Activated naive CD8-positive, alpha-beta T cell treated with anti-CD3 and anti-CD28 coated beads for 36 hours (primary cell): ENCODE measurements at regions not wholly inside any gene's neighbourhood (a gene's known extent, or its start where the extent isn't known, plus 50 kb on each side); places are given as distances from the start of the nearest gene placed in this dataset.

Experiments used
- DNase-seq: peaks from one replicate; pipeline ENCODE4 v3.0.0; 2021
- H3K27ac Mint-ChIP-seq: one replicate; pipeline ENCODE4 v1.8.0; 2022; ENCODE audit warnings: mild to moderate bottlenecking, moderate library complexity, mixed read lengths
- H3K27me3 Mint-ChIP-seq: one replicate; pipeline ENCODE4 v1.8.0; 2022; ENCODE audit warnings: mild to moderate bottlenecking, mixed read lengths
- H3K36me3 Mint-ChIP-seq: one replicate; pipeline ENCODE4 v1.8.0; 2021; ENCODE audit warnings: mild to moderate bottlenecking, mixed read lengths
- H3K4me1 Mint-ChIP-seq: one replicate; pipeline ENCODE4 v1.8.0; 2021; ENCODE audit warnings: mixed read lengths
- H3K4me3 Mint-ChIP-seq: one replicate; pipeline ENCODE4 v1.8.0; 2022; ENCODE audit warnings: mild to moderate bottlenecking, moderate library complexity, mixed read lengths
- H3K9me3 Mint-ChIP-seq: one replicate; pipeline ENCODE4 v1.8.0; 2022; ENCODE audit warnings: mixed read lengths

DNA sequence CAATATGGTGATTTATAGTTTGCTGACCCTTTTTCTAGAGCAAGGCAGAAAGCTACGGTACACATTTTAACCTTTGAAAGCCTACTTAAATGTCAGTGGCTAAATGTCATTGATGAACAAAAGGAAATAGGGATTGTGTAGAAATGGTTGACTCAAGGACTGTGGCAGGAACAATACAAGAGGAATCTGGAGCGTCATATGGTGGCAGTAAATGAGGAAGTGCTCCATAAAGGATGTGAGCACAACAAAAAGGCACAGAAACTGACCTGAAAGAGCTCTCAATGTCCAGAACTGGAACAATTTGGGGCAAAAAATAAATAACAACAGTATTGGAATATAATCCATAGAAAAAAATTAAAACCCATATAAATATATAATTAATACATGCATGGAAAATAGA is 443.9 kb upstream of the VRK2 start:
- no peak overlapping the region for H3K4me3 Mint-ChIP-seq
- no peak for DNase-seq
- no peaks in the 10 kb centered on the region for H3K27me3 Mint-ChIP-seq
- H3K36me3 Mint-ChIP-seq, result no peaks in the 10 kb centered on the region
- H3K4me1 Mint-ChIP-seq, result no peaks in the 10 kb centered on the region
- peaks cover 6% of the 10 kb centered on the region for H3K9me3 Mint-ChIP-seq
- no peak overlapping the region for H3K27ac Mint-ChIP-seq

DNA sequence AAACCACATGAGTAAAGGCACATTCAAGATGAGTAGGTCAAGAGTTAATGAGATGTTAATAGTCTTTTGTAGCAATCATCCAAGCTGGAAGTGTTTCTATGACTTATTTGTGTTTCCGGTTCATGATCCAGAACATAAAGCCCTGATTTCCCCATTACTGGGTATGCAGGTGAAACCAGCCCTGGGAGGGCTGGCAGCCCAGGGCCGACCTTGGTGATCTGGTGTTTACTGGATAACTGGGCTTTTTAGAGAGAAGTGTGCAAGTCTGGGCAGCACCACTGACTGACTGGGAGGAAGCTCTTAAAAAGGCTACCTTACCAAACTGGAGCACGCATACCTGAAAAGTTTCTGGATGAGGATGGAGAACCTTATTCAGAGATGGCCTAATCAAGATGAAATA is 431.6 kb upstream of the VRK2 start:
- H3K27ac Mint-ChIP-seq, result no peak overlapping the region
- no peaks in the 10 kb centered on the region for H3K4me1 Mint-ChIP-seq
- H3K36me3 Mint-ChIP-seq, result no peaks in the 10 kb centered on the region
- H3K27me3 Mint-ChIP-seq, result no peaks in the 10 kb centered on the region
- H3K4me3 Mint-ChIP-seq, result no peak overlapping the region
- DNase-seq, result no peak
- peaks cover 3% of the 10 kb centered on the region for H3K9me3 Mint-ChIP-seq

DNA sequence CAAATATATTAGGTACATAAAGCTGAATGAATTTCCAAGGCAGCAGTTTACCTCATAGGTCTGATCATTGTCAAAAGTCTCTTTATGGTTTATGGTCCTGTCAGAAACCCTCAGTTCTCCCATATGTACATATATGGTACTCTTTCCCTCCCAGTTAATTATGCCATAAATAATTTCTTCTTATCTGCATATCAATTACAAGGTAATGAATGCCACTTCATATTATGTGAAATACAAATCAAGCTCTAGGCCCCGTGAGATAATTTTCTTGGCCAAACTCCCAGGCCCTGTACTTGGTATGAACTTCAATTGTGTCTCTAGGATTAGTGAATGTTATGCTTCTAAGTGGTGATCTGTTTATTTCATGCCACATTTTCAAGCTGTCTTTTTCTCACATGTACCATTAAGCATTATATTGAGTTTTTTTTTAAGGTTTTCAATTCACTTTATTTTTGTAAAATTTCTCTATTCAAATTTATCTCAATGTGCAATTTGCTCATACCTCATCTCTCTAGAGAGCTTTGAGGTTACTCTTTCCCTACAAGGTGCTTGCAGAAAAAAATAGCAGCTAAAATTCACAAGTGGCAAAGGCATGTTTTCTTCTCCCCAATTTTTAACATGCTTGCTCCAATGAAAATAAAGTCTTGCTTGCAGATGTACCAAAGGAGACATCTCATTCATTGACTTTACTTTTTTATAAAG is 430.6 kb upstream of the VRK2 start:
- H3K27me3 Mint-ChIP-seq, result no peaks in the 10 kb centered on the region
- H3K27ac Mint-ChIP-seq, result no peak overlapping the region
- DNase-seq, result no peak
- H3K36me3 Mint-ChIP-seq, result no peaks in the 10 kb centered on the region
- H3K9me3 Mint-ChIP-seq, result peaks cover 3% of the 10 kb centered on the region
- H3K4me1 Mint-ChIP-seq, result no peaks in the 10 kb centered on the region
- H3K4me3 Mint-ChIP-seq, result no peak overlapping the region

DNA sequence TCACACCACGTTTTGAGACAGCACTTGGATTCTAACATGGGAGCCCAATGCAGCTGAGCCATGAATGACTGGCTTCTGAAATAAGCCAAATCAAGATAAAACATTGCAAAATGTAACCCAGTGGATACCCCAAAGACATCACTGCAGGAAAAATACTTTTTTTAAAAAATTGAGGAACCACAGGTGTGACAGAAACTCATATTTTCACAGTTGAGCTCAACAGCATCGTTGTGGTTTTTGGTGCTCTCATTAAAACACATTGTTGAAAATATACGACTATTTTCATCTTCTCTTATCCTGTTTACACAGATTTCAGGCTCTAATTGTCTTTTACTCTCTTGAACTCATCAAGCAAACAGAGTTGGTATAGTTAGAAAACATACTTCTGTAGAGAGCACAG is 429.3 kb upstream of the VRK2 start:
- no peak for DNase-seq
- Mint-ChIP-seq H3K36me3 (no peaks in the 10 kb centered on the region), H3K27ac (no peak overlapping the region), H3K4me3 (no peak overlapping the region), H3K4me1 (no peaks in the 10 kb centered on the region), H3K9me3 (no peaks in the 10 kb centered on the region), H3K27me3 (no peaks in the 10 kb centered on the region)

- no peak overlapping the region for H3K4me3 Mint-ChIP-seq
- no peak for DNase-seq
- no peaks in the 10 kb centered on the region for H3K27me3 Mint-ChIP-seq
- H3K9me3 Mint-ChIP-seq, result no peaks in the 10 kb centered on the region
- no peaks in the 10 kb centered on the region for H3K36me3 Mint-ChIP-seq
- H3K4me1 Mint-ChIP-seq, result no peaks in the 10 kb centered on the region
- H3K27ac Mint-ChIP-seq, result no peak overlapping the region
Measured at GRCh38 chr2:57621122-57621663, 425.4 kb upstream of the VRK2 start.

DNA sequence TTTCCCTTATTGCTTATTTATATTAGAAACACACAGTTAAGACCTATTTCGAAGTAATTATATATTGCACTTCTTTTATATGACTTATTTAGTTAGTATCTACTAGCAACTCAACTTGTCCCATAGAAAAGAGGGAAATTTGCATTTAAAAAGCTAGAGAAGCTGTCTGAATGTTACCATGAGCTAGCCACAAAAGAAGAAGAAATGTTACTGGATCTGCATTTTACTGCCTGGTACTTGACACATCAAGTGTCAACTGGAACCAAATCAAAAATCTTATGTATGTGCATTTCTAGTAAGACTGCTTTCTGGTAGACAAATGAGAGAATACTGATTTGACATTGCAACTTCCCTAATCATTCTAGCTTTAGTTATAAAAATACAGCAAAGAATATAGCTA is 424.6 kb upstream of the VRK2 start:
- H3K4me1 Mint-ChIP-seq, result no peaks in the 10 kb centered on the region

DNA sequence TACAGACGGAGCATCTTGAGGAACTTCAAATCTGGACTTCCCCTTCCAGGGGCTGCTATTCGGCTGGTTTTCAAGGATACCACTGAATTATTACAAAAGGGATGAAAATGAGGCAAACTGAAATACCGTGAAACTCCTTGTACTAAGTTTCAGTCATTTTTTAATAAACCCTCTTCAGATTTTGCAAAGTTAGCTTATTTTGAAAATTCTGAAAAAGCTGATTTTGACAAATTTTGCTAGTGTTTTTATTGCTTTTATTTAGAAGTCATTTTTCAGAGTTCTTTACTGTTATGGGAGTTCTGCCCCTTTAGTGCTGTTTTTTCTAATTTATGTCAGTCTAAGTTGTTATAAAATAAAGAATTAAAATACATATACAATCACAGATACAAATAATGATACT is 390.4 kb upstream of the VRK2 start:
- no peaks in the 10 kb centered on the region for H3K4me1 Mint-ChIP-seq

More for the DNA sequence above, 424.6 kb upstream of the VRK2 start:
- no peaks in the 10 kb centered on the region for H3K36me3 Mint-ChIP-seq
- no peak overlapping the region for H3K27ac Mint-ChIP-seq
- no peak for DNase-seq
- no peaks in the 10 kb centered on the region for H3K9me3 Mint-ChIP-seq
- H3K27me3 Mint-ChIP-seq, result no peaks in the 10 kb centered on the region
- H3K4me3 Mint-ChIP-seq, result no peak overlapping the region

GRCh38 chr2:57669570-57669969 is 377.0 kb upstream of the VRK2 start:
- Mint-ChIP-seq H3K4me3 (no peak overlapping the region), H3K9me3 (peaks cover 3% of the 10 kb centered on the region), H3K27ac (no peak overlapping the region), H3K36me3 (no peaks in the 10 kb centered on the region), H3K4me1 (no peaks in the 10 kb centered on the region), H3K27me3 (no peaks in the 10 kb centered on the region)
- no peak for DNase-seq

More for the DNA sequence above, 390.4 kb upstream of the VRK2 start:
- H3K27me3 Mint-ChIP-seq, result no peaks in the 10 kb centered on the region
- no peak for DNase-seq
- H3K36me3 Mint-ChIP-seq, result no peaks in the 10 kb centered on the region
- H3K4me3 Mint-ChIP-seq, result no peak overlapping the region
- no peak overlapping the region for H3K27ac Mint-ChIP-seq
- H3K9me3 Mint-ChIP-seq, result peaks cover 9% of the 10 kb centered on the region

DNA sequence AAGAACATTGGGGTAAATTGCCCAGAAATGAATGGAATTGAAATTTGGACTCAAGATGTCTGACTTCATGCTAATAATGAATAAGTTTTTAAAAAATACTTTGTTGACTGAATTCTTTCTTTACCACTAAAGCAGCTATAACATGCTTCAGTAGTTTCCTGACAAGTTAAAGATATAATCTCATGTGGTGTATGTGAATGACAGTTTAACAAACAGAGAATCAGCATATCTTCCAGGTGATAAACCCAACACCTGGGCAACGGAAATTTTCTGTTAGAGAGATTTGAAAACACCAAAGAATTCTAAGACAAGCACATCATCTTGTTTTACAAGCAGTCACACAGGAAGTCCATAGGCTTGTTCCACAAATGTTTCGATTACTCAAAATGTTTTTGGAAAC is 372.6 kb upstream of the VRK2 start:
- Mint-ChIP-seq H3K36me3 (no peaks in the 10 kb centered on the region), H3K9me3 (no peaks in the 10 kb centered on the region), H3K27ac (no peak overlapping the region), H3K4me1 (no peaks in the 10 kb centered on the region), H3K27me3 (no peaks in the 10 kb centered on the region), H3K4me3 (no peak overlapping the region)
- DNase-seq, result no peak

DNA sequence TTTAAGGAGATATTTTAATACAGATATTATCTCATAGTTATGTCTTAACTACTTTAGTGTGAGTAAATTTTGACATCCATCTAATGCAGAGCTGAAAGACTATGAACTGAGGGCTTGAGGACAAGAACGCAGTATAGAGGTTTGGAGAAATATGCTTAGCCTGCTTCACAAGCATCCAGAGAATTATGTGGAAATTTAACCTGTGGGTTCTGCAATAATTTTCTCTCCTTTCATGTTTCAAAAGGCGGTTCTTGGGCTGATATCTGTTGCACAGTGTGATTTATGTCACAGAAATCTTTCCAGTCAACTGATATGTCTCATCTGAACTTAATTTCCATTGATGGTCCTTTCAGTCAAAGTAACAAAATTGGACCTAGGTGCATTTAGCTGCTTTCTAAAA is 371.9 kb upstream of the VRK2 start:
- no peak for DNase-seq
- Mint-ChIP-seq H3K9me3 (no peaks in the 10 kb centered on the region), H3K36me3 (no peaks in the 10 kb centered on the region), H3K4me3 (no peak overlapping the region), H3K27ac (no peak overlapping the region), H3K4me1 (no peaks in the 10 kb centered on the region), H3K27me3 (no peaks in the 10 kb centered on the region)

DNA sequence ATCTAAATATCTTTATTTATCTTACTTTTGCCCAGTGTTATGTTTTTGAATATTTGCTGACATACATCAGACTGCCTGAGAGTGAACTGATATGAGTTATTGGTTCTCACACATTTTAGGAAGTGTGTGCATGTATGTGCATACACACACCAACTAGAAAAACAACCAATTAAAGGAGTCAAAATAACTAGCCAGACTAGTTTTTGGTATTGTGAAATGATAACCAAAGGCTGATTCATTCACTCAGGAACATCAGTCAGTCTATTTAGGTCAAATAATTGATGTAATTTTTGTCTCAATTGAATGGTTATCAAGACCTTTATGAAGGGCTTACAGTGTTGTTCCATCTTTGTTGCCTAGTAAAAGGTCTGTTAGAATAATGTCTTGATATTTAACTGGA is 369.3 kb upstream of the VRK2 start:
- no peak overlapping the region for H3K4me3 Mint-ChIP-seq
- H3K27me3 Mint-ChIP-seq, result no peaks in the 10 kb centered on the region

GRCh38 chr2:57681650-57682049 is 365.0 kb upstream of the VRK2 start:
- no peak overlapping the region for H3K4me3 Mint-ChIP-seq
- DNase-seq, result no peak
- no peaks in the 10 kb centered on the region for H3K27me3 Mint-ChIP-seq
- H3K27ac Mint-ChIP-seq, result no peak overlapping the region
- H3K36me3 Mint-ChIP-seq, result no peaks in the 10 kb centered on the region
- H3K9me3 Mint-ChIP-seq, result peaks cover 2% of the 10 kb centered on the region
- H3K4me1 Mint-ChIP-seq, result no peaks in the 10 kb centered on the region

More for the DNA sequence above, 369.3 kb upstream of the VRK2 start:
- Mint-ChIP-seq H3K27ac (no peak overlapping the region), H3K4me1 (no peaks in the 10 kb centered on the region), H3K36me3 (no peaks in the 10 kb centered on the region), H3K9me3 (no peaks in the 10 kb centered on the region)
- no peak for DNase-seq

DNA sequence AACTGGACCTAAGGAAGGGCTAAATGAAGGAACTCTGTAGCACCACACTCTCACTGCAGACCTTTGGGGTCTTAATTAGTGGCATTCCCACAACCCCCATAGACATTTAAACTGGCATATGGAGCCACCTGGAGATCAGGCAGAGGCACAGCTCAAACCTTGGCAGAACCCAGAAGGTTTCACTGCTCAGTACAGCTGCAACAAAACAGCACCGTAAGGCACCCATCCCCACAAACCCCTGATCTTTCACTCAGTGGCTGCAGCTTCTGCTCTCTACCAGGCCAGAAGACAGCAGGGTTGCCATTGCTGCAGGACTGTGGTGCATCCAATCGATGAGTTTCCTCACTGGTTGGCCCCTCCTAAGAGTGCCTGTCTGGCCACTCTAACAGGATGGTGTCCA is 361.6 kb upstream of the VRK2 start:
- no peaks in the 10 kb centered on the region for H3K36me3 Mint-ChIP-seq
- no peak overlapping the region for H3K4me3 Mint-ChIP-seq
- no peaks in the 10 kb centered on the region for H3K4me1 Mint-ChIP-seq
- no peak overlapping the region for H3K27ac Mint-ChIP-seq
- peaks cover 15% of the 10 kb centered on the region for H3K9me3 Mint-ChIP-seq
- no peaks in the 10 kb centered on the region for H3K27me3 Mint-ChIP-seq
- DNase-seq, result no peak

- DNase-seq, result no peak
- Mint-ChIP-seq H3K9me3 (peaks cover 23% of the 10 kb centered on the region), H3K27ac (no peak overlapping the region), H3K4me3 (no peak overlapping the region), H3K36me3 (no peaks in the 10 kb centered on the region), H3K27me3 (no peaks in the 10 kb centered on the region), H3K4me1 (no peaks in the 10 kb centered on the region)
Measured at GRCh38 chr2:57692395-57692794, 354.2 kb upstream of the VRK2 start.

DNA sequence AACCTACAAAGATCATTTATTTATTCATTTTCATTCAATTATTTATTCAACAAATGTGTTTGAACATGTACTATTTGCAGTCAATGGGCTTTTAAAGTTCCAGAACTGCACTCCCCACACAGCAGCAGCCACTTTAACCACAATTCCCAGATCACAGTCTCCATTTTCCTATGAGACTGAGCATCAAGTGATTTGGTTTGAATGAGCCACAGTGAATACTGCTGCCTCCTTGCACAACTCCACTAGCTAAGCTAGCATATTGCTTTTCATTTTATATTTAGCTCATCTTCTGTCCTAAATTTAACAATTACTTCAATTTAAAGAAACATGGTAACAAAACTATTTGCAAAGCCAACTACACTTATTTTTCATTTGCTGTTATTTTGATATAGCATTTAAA is 353.4 kb upstream of the VRK2 start:
- no peak for DNase-seq
- Mint-ChIP-seq H3K27ac (no peak overlapping the region), H3K4me1 (no peaks in the 10 kb centered on the region), H3K36me3 (no peaks in the 10 kb centered on the region), H3K9me3 (peaks cover 20% of the 10 kb centered on the region), H3K4me3 (no peak overlapping the region), H3K27me3 (no peaks in the 10 kb centered on the region)

GRCh38 chr2:57693965-57694364 is 352.6 kb upstream of the VRK2 start:
- no peak for DNase-seq
- Mint-ChIP-seq H3K4me3 (no peak overlapping the region), H3K4me1 (no peaks in the 10 kb centered on the region), H3K27me3 (no peaks in the 10 kb centered on the region), H3K36me3 (no peaks in the 10 kb centered on the region), H3K27ac (no peak overlapping the region), H3K9me3 (peaks cover 15% of the 10 kb centered on the region)
